ENCODE measurements at regions not wholly inside any gene's neighbourhood (a gene's known extent, or its start where the extent isn't known, plus 50 kb on each side); places are given as distances from the start of the nearest gene placed in this dataset.
"Not testable (repeated sequence)": the region's sequence is repeated elsewhere in the genome, so short reads cannot be mapped to it uniquely, and the experiment has no call there.

- H3K36me3 Mint-ChIP-seq (ENCODE audit: low read depth) = no peaks in the 10 kb centered on the region
- H3K27ac Mint-ChIP-seq = no peak overlapping the region
- no peaks in the 10 kb centered on the region for H3K27me3 Mint-ChIP-seq
- H3K4me3 Mint-ChIP-seq = no peak overlapping the region
- peaks cover 16% of the 10 kb centered on the region for H3K9me3 Mint-ChIP-seq
- intact Hi-C loops (cut with micrococcal nuclease) = no loop called here
- H3K4me1 Mint-ChIP-seq (ENCODE audit: low read depth) = no peaks in the 10 kb centered on the region
Observed at GRCh38 chr12:28708918-28709371, 440.1 kb upstream of the FAR2 start.

- Mint-ChIP-seq H3K36me3 (ENCODE audit: low read depth) (no peaks in the 10 kb centered on the region), H3K4me1 (ENCODE audit: low read depth) (no peaks in the 10 kb centered on the region), H3K27ac (no peak overlapping the region), H3K4me3 (no peak overlapping the region), H3K27me3 (no peaks in the 10 kb centered on the region), H3K9me3 (peaks cover 16% of the 10 kb centered on the region)
- intact Hi-C loops (cut with micrococcal nuclease) = no loop called here
Observed at GRCh38 chr12:28709986-28710685, 438.9 kb upstream of the FAR2 start.

- intact Hi-C loops (cut with micrococcal nuclease) = no loop called here
- Mint-ChIP-seq H3K4me3 (no peak overlapping the region), H3K36me3 (ENCODE audit: low read depth) (no peaks in the 10 kb centered on the region), H3K27me3 (no peaks in the 10 kb centered on the region), H3K9me3 (peaks cover 9% of the 10 kb centered on the region), H3K27ac (no peak overlapping the region), H3K4me1 (ENCODE audit: low read depth) (no peaks in the 10 kb centered on the region)
Observed at GRCh38 chr12:28710882-28711281, 438.2 kb upstream of the FAR2 start.

- intact Hi-C loops (cut with micrococcal nuclease) = no loop called here
- no peak overlapping the region for H3K4me3 Mint-ChIP-seq
- H3K36me3 Mint-ChIP-seq (ENCODE audit: low read depth) = no peaks in the 10 kb centered on the region
- H3K9me3 Mint-ChIP-seq = peaks cover 4% of the 10 kb centered on the region
- no peaks in the 10 kb centered on the region for H3K27me3 Mint-ChIP-seq
- no peaks in the 10 kb centered on the region for H3K4me1 Mint-ChIP-seq (ENCODE audit: low read depth)
- no peak overlapping the region for H3K27ac Mint-ChIP-seq
Observed at GRCh38 chr12:28711421-28711820, 437.7 kb upstream of the FAR2 start.

- Mint-ChIP-seq H3K4me1 (ENCODE audit: low read depth) (no peaks in the 10 kb centered on the region), H3K9me3 (peaks cover 7% of the 10 kb centered on the region), H3K36me3 (ENCODE audit: low read depth) (no peaks in the 10 kb centered on the region), H3K4me3 (no peak overlapping the region), H3K27ac (no peak overlapping the region), H3K27me3 (no peaks in the 10 kb centered on the region)
- intact Hi-C loops (cut with micrococcal nuclease) = no loop called here
Observed at GRCh38 chr12:28742791-28743190, 406.3 kb upstream of the FAR2 start.

GRCh38 chr12:28746734-28747325, 402.2 kb upstream of the FAR2 start:
- Mint-ChIP-seq H3K36me3 (ENCODE audit: low read depth) (no peaks in the 10 kb centered on the region), H3K27ac (no peak overlapping the region), H3K9me3 (peaks cover 7% of the 10 kb centered on the region), H3K4me3 (no peak overlapping the region), H3K27me3 (no peaks in the 10 kb centered on the region), H3K4me1 (ENCODE audit: low read depth) (peaks cover 7% of the 10 kb centered on the region)
- intact Hi-C loops (cut with micrococcal nuclease) = no loop called here

GRCh38 chr12:28750946-28751685, 398.0 kb upstream of the FAR2 start:
- no peaks in the 10 kb centered on the region for H3K36me3 Mint-ChIP-seq (ENCODE audit: low read depth)
- peaks cover 8% of the 10 kb centered on the region for H3K4me1 Mint-ChIP-seq (ENCODE audit: low read depth)
- H3K9me3 Mint-ChIP-seq = peaks cover 13% of the 10 kb centered on the region
- H3K27me3 Mint-ChIP-seq = no peaks in the 10 kb centered on the region
- no peak overlapping the region for H3K27ac Mint-ChIP-seq
- no peak overlapping the region for H3K4me3 Mint-ChIP-seq
- intact Hi-C loops (cut with micrococcal nuclease) = no loop called here

- Mint-ChIP-seq H3K36me3 (ENCODE audit: low read depth) (no peaks in the 10 kb centered on the region), H3K27me3 (peaks cover 2% of the 10 kb centered on the region), H3K27ac (no peak overlapping the region), H3K9me3 (peaks cover 21% of the 10 kb centered on the region), H3K4me3 (no peak overlapping the region), H3K4me1 (ENCODE audit: low read depth) (peaks cover 8% of the 10 kb centered on the region)
- intact Hi-C loops (cut with micrococcal nuclease) = no loop called here
Observed at GRCh38 chr12:28755027-28755426, 394.1 kb upstream of the FAR2 start.

- H3K4me3 Mint-ChIP-seq = no peak overlapping the region
- H3K27ac Mint-ChIP-seq = no peak overlapping the region
- intact Hi-C loops (cut with micrococcal nuclease) = no loop called here
- H3K36me3 Mint-ChIP-seq (ENCODE audit: low read depth) = no peaks in the 10 kb centered on the region
- peaks cover 2% of the 10 kb centered on the region for H3K27me3 Mint-ChIP-seq
- H3K4me1 Mint-ChIP-seq (ENCODE audit: low read depth) = no peaks in the 10 kb centered on the region
- peaks cover 39% of the 10 kb centered on the region for H3K9me3 Mint-ChIP-seq
Observed at GRCh38 chr12:28759333-28759732, 389.7 kb upstream of the FAR2 start.

GRCh38 chr12:28760040-28760903, 388.8 kb upstream of the FAR2 start:
- H3K4me1 Mint-ChIP-seq (ENCODE audit: low read depth); H3K36me3 Mint-ChIP-seq (ENCODE audit: low read depth); intact Hi-C loops (cut with micrococcal nuclease); H3K27me3 Mint-ChIP-seq; H3K27ac Mint-ChIP-seq; H3K4me3 Mint-ChIP-seq: not testable (repeated sequence)
- peaks cover 34% of the 10 kb centered on the region for H3K9me3 Mint-ChIP-seq

- H3K36me3 Mint-ChIP-seq (ENCODE audit: low read depth); H3K4me3 Mint-ChIP-seq; H3K4me1 Mint-ChIP-seq (ENCODE audit: low read depth); H3K27ac Mint-ChIP-seq; intact Hi-C loops (cut with micrococcal nuclease); H3K27me3 Mint-ChIP-seq: not testable (repeated sequence)
- H3K9me3 Mint-ChIP-seq = peaks cover 27% of the 10 kb centered on the region
Observed at GRCh38 chr12:28761897-28762296, 387.2 kb upstream of the FAR2 start.

GRCh38 chr12:28766398-28766797, 382.7 kb upstream of the FAR2 start:
- intact Hi-C loops (cut with micrococcal nuclease) = no loop called here
- no peaks in the 10 kb centered on the region for H3K4me1 Mint-ChIP-seq (ENCODE audit: low read depth)
- peaks cover 15% of the 10 kb centered on the region for H3K9me3 Mint-ChIP-seq
- no peak overlapping the region for H3K4me3 Mint-ChIP-seq
- no peaks in the 10 kb centered on the region for H3K27me3 Mint-ChIP-seq
- no peak overlapping the region for H3K27ac Mint-ChIP-seq
- no peaks in the 10 kb centered on the region for H3K36me3 Mint-ChIP-seq (ENCODE audit: low read depth)

GRCh38 chr12:28767836-28768348, 381.2 kb upstream of the FAR2 start:
- intact Hi-C loops (cut with micrococcal nuclease) = no loop called here
- H3K4me3 Mint-ChIP-seq = no peak overlapping the region
- H3K36me3 Mint-ChIP-seq (ENCODE audit: low read depth) = no peaks in the 10 kb centered on the region
- H3K4me1 Mint-ChIP-seq (ENCODE audit: low read depth) = no peaks in the 10 kb centered on the region
- H3K9me3 Mint-ChIP-seq = peaks cover 10% of the 10 kb centered on the region
- H3K27ac Mint-ChIP-seq = no peak overlapping the region
- H3K27me3 Mint-ChIP-seq = no peaks in the 10 kb centered on the region

All from dendritic cell treated with granulocyte-macrophage colony-stimulating factor and Interleukin-4, amounts not matched to agents 40 ng/mL and 50 ng/mL, for 4 days (primary cell).